ENCODE measurements at regions not wholly inside any gene's neighbourhood (a gene's known extent, or its start where the extent isn't known, plus 50 kb on each side); places are given as distances from the start of the nearest gene placed in this dataset.

DNA sequence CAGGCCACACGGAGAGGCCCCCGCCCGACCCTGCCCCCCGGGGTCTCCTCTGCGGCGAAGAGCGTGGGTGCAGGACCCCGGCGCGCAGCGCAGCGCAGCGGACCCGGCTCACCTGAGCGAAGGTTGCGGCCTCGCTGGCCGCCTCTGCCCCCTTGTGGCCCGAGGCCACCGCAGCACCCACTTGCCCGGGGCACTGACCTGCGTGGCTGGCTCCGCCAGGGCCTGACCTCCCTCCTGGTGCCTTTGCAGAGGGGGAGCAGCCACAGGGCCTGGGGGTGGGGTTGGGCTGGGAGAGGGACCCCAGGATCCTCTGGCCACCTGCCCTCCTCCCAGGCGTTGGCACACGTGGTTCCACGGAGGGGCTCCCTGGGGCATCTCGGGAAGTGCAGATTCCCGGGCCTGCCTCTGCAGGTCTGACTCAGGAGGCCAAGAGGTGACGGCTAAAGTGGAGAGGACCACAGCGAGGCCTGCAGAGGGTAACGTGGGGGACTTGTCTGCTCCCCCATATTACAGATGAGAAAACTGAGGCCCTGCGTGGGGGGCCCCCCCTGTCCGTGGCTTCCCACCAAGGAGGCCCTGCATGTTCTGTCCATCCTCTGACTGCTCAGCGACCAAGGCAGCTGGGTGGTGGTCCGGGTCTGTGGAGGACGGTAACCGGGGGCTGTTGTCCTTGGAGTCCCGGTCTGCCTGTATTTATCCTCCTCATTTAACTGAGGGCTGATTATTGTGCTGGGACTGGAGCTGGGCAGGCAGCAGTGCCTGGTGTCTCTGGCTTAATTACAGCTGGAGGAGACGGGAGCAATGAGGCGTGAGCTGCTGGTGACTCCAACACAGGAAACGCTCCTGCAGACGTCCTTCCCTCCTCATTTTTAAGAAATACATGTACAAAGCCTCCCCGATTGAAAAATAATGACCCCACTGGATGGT, 67.9 kb upstream of the BEGAIN start:
- TF ChIP-seq ZFX (IDR thresholded peaks at IDR 0.05): no peak
- TF ChIP-seq, protein P1, sequence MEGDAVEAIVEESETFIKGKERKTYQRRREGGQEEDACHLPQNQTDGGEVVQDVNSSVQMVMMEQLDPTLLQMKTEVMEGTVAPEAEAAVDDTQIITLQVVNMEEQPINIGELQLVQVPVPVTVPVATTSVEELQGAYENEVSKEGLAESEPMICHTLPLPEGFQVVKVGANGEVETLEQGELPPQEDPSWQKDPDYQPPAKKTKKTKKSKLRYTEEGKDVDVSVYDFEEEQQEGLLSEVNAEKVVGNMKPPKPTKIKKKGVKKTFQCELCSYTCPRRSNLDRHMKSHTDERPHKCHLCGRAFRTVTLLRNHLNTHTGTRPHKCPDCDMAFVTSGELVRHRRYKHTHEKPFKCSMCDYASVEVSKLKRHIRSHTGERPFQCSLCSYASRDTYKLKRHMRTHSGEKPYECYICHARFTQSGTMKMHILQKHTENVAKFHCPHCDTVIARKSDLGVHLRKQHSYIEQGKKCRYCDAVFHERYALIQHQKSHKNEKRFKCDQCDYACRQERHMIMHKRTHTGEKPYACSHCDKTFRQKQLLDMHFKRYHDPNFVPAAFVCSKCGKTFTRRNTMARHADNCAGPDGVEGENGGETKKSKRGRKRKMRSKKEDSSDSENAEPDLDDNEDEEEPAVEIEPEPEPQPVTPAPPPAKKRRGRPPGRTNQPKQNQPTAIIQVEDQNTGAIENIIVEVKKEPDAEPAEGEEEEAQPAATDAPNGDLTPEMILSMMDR (conservative IDR thresholded peaks at IDR 0.05): peak; percentile 94
